ENCODE measurements at regions not wholly inside any gene's neighbourhood (a gene's known extent, or its start where the extent isn't known, plus 50 kb on each side); places are given as distances from the start of the nearest gene placed in this dataset.
A peak's percentile ranks its signal among the peaks of the same experiment; 100 is the strongest.

GRCh38 chr4:153034681-153035080 lies 98.6 kb downstream of the FHDC1 start:
- DNase-seq: no peak

- DNase-seq: no peak
These were observed 100.9 kb downstream of the FHDC1 start for GRCh38 chr4:153036931-153037482.

GRCh38 chr4:153038623-153039311 lies 102.6 kb downstream of the FHDC1 start:
- peak; percentile 22 for DNase-seq

- no peak for DNase-seq
These were observed 103.5 kb downstream of the FHDC1 start for GRCh38 chr4:153039542-153040185.

- no peak for DNase-seq
These were observed 104.6 kb downstream of the FHDC1 start for GRCh38 chr4:153040677-153041076.

GRCh38 chr4:153044036-153044435 lies 107.9 kb downstream of the FHDC1 start:
- DNase-seq: no peak

GRCh38 chr4:153045111-153045982 lies 109.2 kb downstream of the FHDC1 start:
- DNase-seq: peak; percentile 15

- no peak for DNase-seq
These were observed 122.5 kb downstream of the FHDC1 start for GRCh38 chr4:153058671-153059060.

- no peak for DNase-seq
These were observed 124.1 kb downstream of the FHDC1 start for GRCh38 chr4:153060196-153060595.

- DNase-seq: no peak
These were observed 125.8 kb downstream of the FHDC1 start for GRCh38 chr4:153061971-153062370.

- no peak for DNase-seq
These were observed 126.6 kb downstream of the FHDC1 start for GRCh38 chr4:153062652-153063168.

GRCh38 chr4:153063490-153063889 lies 127.4 kb downstream of the FHDC1 start:
- no peak for DNase-seq

- no peak for DNase-seq
These were observed 128.4 kb downstream of the FHDC1 start for GRCh38 chr4:153064571-153064970.

- DNase-seq: no peak
These were observed 129.2 kb downstream of the FHDC1 start for GRCh38 chr4:153065276-153065675.

- no peak for DNase-seq
These were observed 131.3 kb downstream of the FHDC1 start for GRCh38 chr4:153067376-153067775.

GRCh38 chr4:153068751-153069150 lies 132.6 kb downstream of the FHDC1 start:
- DNase-seq: no peak

GRCh38 chr4:153071958-153072598 lies 132.2 kb upstream of the TRIM2 start:
- DNase-seq: no peak

GRCh38 chr4:153072661-153073060 lies 131.6 kb upstream of the TRIM2 start:
- no peak for DNase-seq

- DNase-seq: no peak
These were observed 129.8 kb upstream of the TRIM2 start for GRCh38 chr4:153074486-153074885.

- DNase-seq: no peak
These were observed 129.2 kb upstream of the TRIM2 start for GRCh38 chr4:153074936-153075630.

- no peak for DNase-seq
These were observed 128.3 kb upstream of the TRIM2 start for GRCh38 chr4:153075836-153076518.

Measured in inflammatory macrophage treated with lipopolysaccharide for 4 hours (primary cell).